Nephron (organoid): ENCODE measurements at regions not wholly inside any gene's neighbourhood (a gene's known extent, or its start where the extent isn't known, plus 50 kb on each side); places are given as distances from the start of the nearest gene placed in this dataset.

Experiments
- H3K27ac Mint-ChIP-seq, 3 experiments: 2 replicates each; pipeline ENCODE4 v1.8.0; 2020; ENCODE audit warnings: mixed read lengths in 3 of 3, mild to moderate bottlenecking in 2 of 3, moderate library complexity in 1 of 3
- H3K27me3 Mint-ChIP-seq: 2 replicates; pipeline ENCODE4 v1.8.0; 2021; ENCODE audit warnings: low read depth, mild to moderate bottlenecking, moderate library complexity, mixed read lengths
- H3K36me3 Mint-ChIP-seq: 2 replicates; pipeline ENCODE4 v1.8.0; 2020; ENCODE audit warnings: low read depth, mixed read lengths
- H3K4me1 Mint-ChIP-seq: 2 replicates; pipeline ENCODE4 v1.8.0; 2020; ENCODE audit warnings: mixed read lengths
- H3K4me3 Mint-ChIP-seq, 3 experiments: 2 replicates each; pipeline ENCODE4 v1.8.0; 2020; ENCODE audit warnings: mild to moderate bottlenecking in 3 of 3, mixed read lengths in 3 of 3, moderate library complexity in 2 of 3
- H3K9me3 Mint-ChIP-seq: 2 replicates; pipeline ENCODE4 v1.8.0; 2020; ENCODE audit warnings: mixed read lengths
- CTCF ChIP-seq, 3 experiments: fragments of 200-600 bp; sonication (generic); IDR thresholded peaks; one replicate each; pipeline ENCODE4 v1.5.0; 2021; ENCODE audit warnings: antibody characterized with exemption in 3 of 3; ENCODE audit not compliant: unreplicated experiment in 3 of 3

- H3K36me3 Mint-ChIP-seq: no peaks in the 10 kb centered on the region
- H3K9me3 Mint-ChIP-seq: peaks cover 26% of the 10 kb centered on the region
- no peak for TF ChIP-seq CTCF (IDR thresholded peaks at IDR 0.05; ENCODE audit: unreplicated experiment in 3 of 3)
- no peaks in the 10 kb centered on the region for H3K27me3 Mint-ChIP-seq
- no peaks in the 10 kb centered on the region for H3K4me1 Mint-ChIP-seq
- H3K27ac Mint-ChIP-seq: no peak overlapping the region
- no peak overlapping the region for H3K4me3 Mint-ChIP-seq
Observed at GRCh38 chr7:123319911-123320310, 120.1 kb upstream of the SLC13A1 start.

GRCh38 chr7:123314886-123315285, 115.1 kb upstream of the SLC13A1 start:
- no peak for TF ChIP-seq CTCF (IDR thresholded peaks at IDR 0.05; ENCODE audit: unreplicated experiment in 3 of 3)

GRCh38 chr7:123308254-123308951, 108.6 kb upstream of the SLC13A1 start:
- no peak overlapping the region for H3K4me3 Mint-ChIP-seq
- no peak overlapping the region for H3K27ac Mint-ChIP-seq
- no peaks in the 10 kb centered on the region for H3K4me1 Mint-ChIP-seq
- no peak for TF ChIP-seq CTCF (IDR thresholded peaks at IDR 0.05; ENCODE audit: unreplicated experiment in 3 of 3)
- no peaks in the 10 kb centered on the region for H3K27me3 Mint-ChIP-seq
- no peaks in the 10 kb centered on the region for H3K36me3 Mint-ChIP-seq
- no peaks in the 10 kb centered on the region for H3K9me3 Mint-ChIP-seq

More at GRCh38 chr7:123314886-123315285, 115.1 kb upstream of the SLC13A1 start:
- H3K27me3 Mint-ChIP-seq: no peaks in the 10 kb centered on the region
- no peaks in the 10 kb centered on the region for H3K4me1 Mint-ChIP-seq
- no peaks in the 10 kb centered on the region for H3K36me3 Mint-ChIP-seq
- H3K9me3 Mint-ChIP-seq: no peaks in the 10 kb centered on the region
- no peak overlapping the region for H3K27ac Mint-ChIP-seq
- no peak overlapping the region for H3K4me3 Mint-ChIP-seq

- Mint-ChIP-seq H3K36me3 (no peaks in the 10 kb centered on the region), H3K4me1 (no peaks in the 10 kb centered on the region), H3K4me3 (no peak overlapping the region), H3K9me3 (peaks cover 10% of the 10 kb centered on the region), H3K27ac (no peak overlapping the region), H3K27me3 (no peaks in the 10 kb centered on the region)
- TF ChIP-seq CTCF (IDR thresholded peaks at IDR 0.05; ENCODE audit: unreplicated experiment in 3 of 3): no peak
Observed at GRCh38 chr7:123305840-123306375, 106.1 kb upstream of the SLC13A1 start.

- no peak overlapping the region for H3K27ac Mint-ChIP-seq
- no peaks in the 10 kb centered on the region for H3K27me3 Mint-ChIP-seq
- H3K9me3 Mint-ChIP-seq: peaks cover 16% of the 10 kb centered on the region
- H3K4me1 Mint-ChIP-seq: no peaks in the 10 kb centered on the region
- H3K4me3 Mint-ChIP-seq: no peak overlapping the region
- no peak for TF ChIP-seq CTCF (IDR thresholded peaks at IDR 0.05; ENCODE audit: unreplicated experiment in 3 of 3)
- no peaks in the 10 kb centered on the region for H3K36me3 Mint-ChIP-seq
Observed at GRCh38 chr7:123303926-123304325, 104.2 kb upstream of the SLC13A1 start.

- H3K9me3 Mint-ChIP-seq: peaks cover 20% of the 10 kb centered on the region
- no peak overlapping the region for H3K27ac Mint-ChIP-seq
Observed at GRCh38 chr7:123296965-123297364, 97.2 kb upstream of the SLC13A1 start.

More at GRCh38 chr7:123296965-123297364, 97.2 kb upstream of the SLC13A1 start:
- H3K36me3 Mint-ChIP-seq: no peaks in the 10 kb centered on the region
- H3K4me1 Mint-ChIP-seq: no peaks in the 10 kb centered on the region
- TF ChIP-seq CTCF (IDR thresholded peaks at IDR 0.05; ENCODE audit: unreplicated experiment in 3 of 3): no peak
- no peaks in the 10 kb centered on the region for H3K27me3 Mint-ChIP-seq
- H3K4me3 Mint-ChIP-seq: no peak overlapping the region
